ACC112 (cell line): ENCODE measurements at regions not wholly inside any gene's neighbourhood (a gene's known extent, or its start where the extent isn't known, plus 50 kb on each side); places are given as distances from the start of the nearest gene placed in this dataset.

Experiments
- H2AFZ ChIP-seq: fragments of 200-600 bp; sonication (generic); one replicate; pipeline ENCODE4 v1.6.0; 2017; ENCODE audit warnings: antibody characterized with exemption, low read length; ENCODE audit not compliant: unreplicated experiment
- H3K27ac ChIP-seq: fragments of 200-600 bp; sonication (generic); 2 replicates; pipeline ENCODE4 v1.5.1; 2014; ENCODE audit warnings: low read depth, mild to moderate bottlenecking, antibody characterized with exemption, low read length, moderate library complexity
- H3K27me3 ChIP-seq: fragments of 200-600 bp; sonication (generic); 2 replicates; pipeline ENCODE4 v1.6.1; 2014; ENCODE audit warnings: mild to moderate bottlenecking, antibody characterized with exemption, low read length, moderate library complexity, mixed read lengths; ENCODE audit not compliant: insufficient read depth
- H3K36me3 ChIP-seq: fragments of 200-600 bp; sonication (generic); 2 replicates; pipeline ENCODE4 v1.6.1; 2016; ENCODE audit warnings: mild to moderate bottlenecking, antibody characterized with exemption, low read length, moderate library complexity, mixed read lengths; ENCODE audit not compliant: insufficient read depth
- H3K4me1 ChIP-seq: fragments of 200-600 bp; sonication (generic); one replicate; pipeline ENCODE4 v1.6.1; 2016; ENCODE audit warnings: low read length, mixed read lengths; ENCODE audit not compliant: insufficient read depth, unreplicated experiment, control insufficient read depth
- H3K4me3 ChIP-seq: fragments of 200-600 bp; sonication (generic); 2 replicates; pipeline ENCODE4 v1.5.1; 2014; ENCODE audit warnings: mild to moderate bottlenecking, low read depth, low read length
- H3K79me2 ChIP-seq: fragments of 200-600 bp; sonication (generic); one replicate; pipeline ENCODE4 v1.6.0; 2016; ENCODE audit warnings: low read length; ENCODE audit not compliant: control insufficient read depth, unreplicated experiment, insufficient read depth

- Histone ChIP-seq H3K27me3 (no peaks in the 10 kb centered on the region), H3K4me1 (peaks cover 5% of the 10 kb centered on the region), H3K79me2 (no peaks in the 10 kb centered on the region), H3K36me3 (no peaks in the 10 kb centered on the region), H3K27ac (no peak overlapping the region), H2AFZ (no peak overlapping the region), H3K4me3 (no peak overlapping the region)
Measured at GRCh38 chr10:17518338-17518737, 63.9 kb upstream of the ST8SIA6 start.

- Histone ChIP-seq H2AFZ (no peak overlapping the region), H3K27me3 (no peaks in the 10 kb centered on the region)
Measured at GRCh38 chr10:17516376-17516775, 62.0 kb upstream of the ST8SIA6 start.

GRCh38 chr10:17512341-17513001, 58.1 kb upstream of the ST8SIA6 start:
- H3K4me1 ChIP-seq: peaks cover 41% of the 10 kb centered on the region
- H2AFZ ChIP-seq: peak overlapping the region; percentile 74
- H3K27me3 ChIP-seq: no peaks in the 10 kb centered on the region
- no peaks in the 10 kb centered on the region for H3K36me3 ChIP-seq
- peak overlapping the region; percentile 94 for H3K27ac ChIP-seq
- no peaks in the 10 kb centered on the region for H3K79me2 ChIP-seq
- H3K4me3 ChIP-seq: peak overlapping the region; percentile 46

More at GRCh38 chr10:17516376-17516775, 62.0 kb upstream of the ST8SIA6 start:
- H3K36me3 ChIP-seq: no peaks in the 10 kb centered on the region
- no peak overlapping the region for H3K27ac ChIP-seq
- H3K79me2 ChIP-seq: no peaks in the 10 kb centered on the region
- peaks cover 17% of the 10 kb centered on the region for H3K4me1 ChIP-seq
- no peak overlapping the region for H3K4me3 ChIP-seq

GRCh38 chr10:17510242-17510908, 56.0 kb upstream of the ST8SIA6 start:
- H3K36me3 ChIP-seq: no peaks in the 10 kb centered on the region
- no peak overlapping the region for H3K4me3 ChIP-seq
- H3K27ac ChIP-seq: peak overlapping the region; percentile 17; the same call in 1 of the 2 replicates
- peaks cover 48% of the 10 kb centered on the region for H3K4me1 ChIP-seq
- no peaks in the 10 kb centered on the region for H3K27me3 ChIP-seq
- peak overlapping the region; percentile 10 for H2AFZ ChIP-seq
- H3K79me2 ChIP-seq: no peaks in the 10 kb centered on the region

GRCh38 chr10:17507538-17507937, 53.1 kb upstream of the ST8SIA6 start:
- Histone ChIP-seq H2AFZ (no peak overlapping the region), H3K36me3 (no peaks in the 10 kb centered on the region), H3K4me3 (no peak overlapping the region), H3K4me1 (peaks cover 48% of the 10 kb centered on the region), H3K27me3 (no peaks in the 10 kb centered on the region), H3K79me2 (no peaks in the 10 kb centered on the region), H3K27ac (no peak overlapping the region)

- H3K4me1 ChIP-seq: peaks cover 48% of the 10 kb centered on the region
- H3K36me3 ChIP-seq: no peaks in the 10 kb centered on the region
- peak overlapping the region; percentile 33 for H2AFZ ChIP-seq
- H3K79me2 ChIP-seq: no peaks in the 10 kb centered on the region
- no peak overlapping the region for H3K4me3 ChIP-seq
- no peaks in the 10 kb centered on the region for H3K27me3 ChIP-seq
- H3K27ac ChIP-seq: no peak overlapping the region
Measured at GRCh38 chr10:17506856-17507471, 52.6 kb upstream of the ST8SIA6 start.

GRCh38 chr10:17506390-17506789, 52.0 kb upstream of the ST8SIA6 start:
- no peak overlapping the region for H3K27ac ChIP-seq

GRCh38 chr10:17504547-17505245, 50.3 kb upstream of the ST8SIA6 start:
- H3K36me3 ChIP-seq: no peaks in the 10 kb centered on the region
- H3K4me1 ChIP-seq: peaks cover 27% of the 10 kb centered on the region
- H3K4me3 ChIP-seq: no peak overlapping the region
- H3K27me3 ChIP-seq: no peaks in the 10 kb centered on the region
- peak overlapping the region; percentile 41 for H3K27ac ChIP-seq
- peak overlapping the region; percentile 70 for H2AFZ ChIP-seq
- H3K79me2 ChIP-seq: no peaks in the 10 kb centered on the region

More at GRCh38 chr10:17506390-17506789, 52.0 kb upstream of the ST8SIA6 start:
- Histone ChIP-seq H2AFZ (no peak overlapping the region), H3K4me3 (no peak overlapping the region), H3K79me2 (no peaks in the 10 kb centered on the region), H3K27me3 (no peaks in the 10 kb centered on the region), H3K36me3 (no peaks in the 10 kb centered on the region), H3K4me1 (peaks cover 43% of the 10 kb centered on the region)
